ENCODE measurements at regions not wholly inside any gene's neighbourhood (a gene's known extent, or its start where the extent isn't known, plus 50 kb on each side); places are given as distances from the start of the nearest gene placed in this dataset.

- Mint-ChIP-seq H3K36me3 (ENCODE audit: low read depth) (no peaks in the 10 kb centered on the region), H3K4me3 (peak overlapping the region; percentile 4), H3K9me3 (peaks cover 4% of the 10 kb centered on the region), H3K4me1 (peaks cover 16% of the 10 kb centered on the region), H3K27ac (peak overlapping the region; percentile 55), H3K27me3 (ENCODE audit: low read depth, poor library complexity) (peaks cover 3% of the 10 kb centered on the region)
- DNase-seq: no peak
- TF ChIP-seq, protein P1, sequence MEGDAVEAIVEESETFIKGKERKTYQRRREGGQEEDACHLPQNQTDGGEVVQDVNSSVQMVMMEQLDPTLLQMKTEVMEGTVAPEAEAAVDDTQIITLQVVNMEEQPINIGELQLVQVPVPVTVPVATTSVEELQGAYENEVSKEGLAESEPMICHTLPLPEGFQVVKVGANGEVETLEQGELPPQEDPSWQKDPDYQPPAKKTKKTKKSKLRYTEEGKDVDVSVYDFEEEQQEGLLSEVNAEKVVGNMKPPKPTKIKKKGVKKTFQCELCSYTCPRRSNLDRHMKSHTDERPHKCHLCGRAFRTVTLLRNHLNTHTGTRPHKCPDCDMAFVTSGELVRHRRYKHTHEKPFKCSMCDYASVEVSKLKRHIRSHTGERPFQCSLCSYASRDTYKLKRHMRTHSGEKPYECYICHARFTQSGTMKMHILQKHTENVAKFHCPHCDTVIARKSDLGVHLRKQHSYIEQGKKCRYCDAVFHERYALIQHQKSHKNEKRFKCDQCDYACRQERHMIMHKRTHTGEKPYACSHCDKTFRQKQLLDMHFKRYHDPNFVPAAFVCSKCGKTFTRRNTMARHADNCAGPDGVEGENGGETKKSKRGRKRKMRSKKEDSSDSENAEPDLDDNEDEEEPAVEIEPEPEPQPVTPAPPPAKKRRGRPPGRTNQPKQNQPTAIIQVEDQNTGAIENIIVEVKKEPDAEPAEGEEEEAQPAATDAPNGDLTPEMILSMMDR (IDR thresholded peaks at IDR 0.05): no peak
These were observed 613.3 kb downstream of the PLPP3 start for GRCh38 chr1:55965981-55966461.

GRCh38 chr1:55962472-55962871 is 616.9 kb downstream of the PLPP3 start:
- DNase-seq: no peak
- Mint-ChIP-seq H3K36me3 (ENCODE audit: low read depth) (no peaks in the 10 kb centered on the region), H3K9me3 (no peaks in the 10 kb centered on the region), H3K4me3 (no peak overlapping the region), H3K4me1 (peaks cover 34% of the 10 kb centered on the region), H3K27me3 (ENCODE audit: low read depth, poor library complexity) (peaks cover 3% of the 10 kb centered on the region), H3K27ac (no peak overlapping the region)
- TF ChIP-seq, protein P1 (IDR thresholded peaks at IDR 0.05): no peak

- no peak overlapping the region for H3K27ac Mint-ChIP-seq
- no peaks in the 10 kb centered on the region for H3K36me3 Mint-ChIP-seq (ENCODE audit: low read depth)
- H3K4me3 Mint-ChIP-seq: no peak overlapping the region
- TF ChIP-seq, protein P1 (IDR thresholded peaks at IDR 0.05): no peak
- no peaks in the 10 kb centered on the region for H3K27me3 Mint-ChIP-seq (ENCODE audit: low read depth, poor library complexity)
- H3K9me3 Mint-ChIP-seq: no peaks in the 10 kb centered on the region
- DNase-seq: no peak
- H3K4me1 Mint-ChIP-seq: peaks cover 23% of the 10 kb centered on the region
These were observed 620.2 kb downstream of the PLPP3 start for GRCh38 chr1:55959136-55959548.

DNA sequence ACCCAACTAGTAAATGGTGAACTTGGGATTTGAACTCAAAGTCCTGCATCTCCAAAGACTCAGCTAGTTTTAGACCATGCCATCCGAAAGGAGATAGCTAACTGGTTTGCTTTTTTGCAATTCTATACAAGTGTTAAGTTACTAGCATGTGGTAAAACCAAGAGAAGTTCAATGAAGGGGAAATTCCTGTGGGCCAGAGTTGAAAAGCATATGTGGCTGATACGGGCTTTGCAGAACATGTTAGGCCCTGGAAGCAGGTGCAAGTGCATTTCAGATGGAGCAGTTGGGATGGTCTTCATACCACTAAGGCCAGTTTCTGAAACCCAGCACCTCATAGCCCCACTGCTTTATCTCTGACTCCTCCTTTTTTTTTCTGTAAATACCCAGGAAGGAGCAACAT is 620.9 kb downstream of the PLPP3 start:
- TF ChIP-seq, protein P1 (IDR thresholded peaks at IDR 0.05): no peak
- DNase-seq: no peak
- Mint-ChIP-seq H3K27me3 (ENCODE audit: low read depth, poor library complexity) (no peaks in the 10 kb centered on the region), H3K4me1 (peaks cover 23% of the 10 kb centered on the region), H3K9me3 (no peaks in the 10 kb centered on the region), H3K27ac (no peak overlapping the region), H3K4me3 (no peak overlapping the region), H3K36me3 (ENCODE audit: low read depth) (no peaks in the 10 kb centered on the region)

DNA sequence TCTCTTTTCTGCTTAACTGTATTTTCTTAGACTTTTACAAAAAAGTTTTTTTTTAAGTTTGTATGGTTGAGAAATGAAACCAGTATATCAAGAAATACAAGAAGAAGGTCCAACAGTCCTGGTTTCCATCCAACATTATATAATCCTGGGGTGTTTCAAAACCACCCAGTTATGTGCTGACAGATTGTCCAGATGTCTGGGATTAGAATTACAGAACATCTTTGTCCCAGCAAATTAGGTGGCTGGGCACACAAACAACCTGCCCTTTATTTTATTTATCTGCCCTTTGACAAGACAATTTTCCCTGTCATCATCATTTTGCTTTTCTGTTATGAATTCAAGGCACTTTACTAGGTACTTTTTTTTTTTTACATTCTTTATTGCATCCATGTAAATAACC is 622.1 kb downstream of the PLPP3 start:
- no peaks in the 10 kb centered on the region for H3K36me3 Mint-ChIP-seq (ENCODE audit: low read depth)
- no peak for DNase-seq
- no peak overlapping the region for H3K4me3 Mint-ChIP-seq
- no peaks in the 10 kb centered on the region for H3K27me3 Mint-ChIP-seq (ENCODE audit: low read depth, poor library complexity)
- TF ChIP-seq, protein P1 (IDR thresholded peaks at IDR 0.05): no peak
- peaks cover 23% of the 10 kb centered on the region for H3K4me1 Mint-ChIP-seq
- peaks cover 2% of the 10 kb centered on the region for H3K9me3 Mint-ChIP-seq
- H3K27ac Mint-ChIP-seq: no peak overlapping the region

- H3K27me3 Mint-ChIP-seq (ENCODE audit: low read depth, poor library complexity): no peaks in the 10 kb centered on the region
- no peaks in the 10 kb centered on the region for H3K36me3 Mint-ChIP-seq (ENCODE audit: low read depth)
- H3K4me3 Mint-ChIP-seq: no peak overlapping the region
- peaks cover 15% of the 10 kb centered on the region for H3K4me1 Mint-ChIP-seq
- H3K9me3 Mint-ChIP-seq: peaks cover 4% of the 10 kb centered on the region
- TF ChIP-seq, protein P1 (IDR thresholded peaks at IDR 0.05): no peak
- no peak overlapping the region for H3K27ac Mint-ChIP-seq
- DNase-seq: no peak
These were observed 624.2 kb downstream of the PLPP3 start for GRCh38 chr1:55955016-55955621.

All from nephron progenitor cell (in vitro differentiated cells).